ENCODE measurements at regions not wholly inside any gene's neighbourhood (a gene's known extent, or its start where the extent isn't known, plus 50 kb on each side); places are given as distances from the start of the nearest gene placed in this dataset.

DNA sequence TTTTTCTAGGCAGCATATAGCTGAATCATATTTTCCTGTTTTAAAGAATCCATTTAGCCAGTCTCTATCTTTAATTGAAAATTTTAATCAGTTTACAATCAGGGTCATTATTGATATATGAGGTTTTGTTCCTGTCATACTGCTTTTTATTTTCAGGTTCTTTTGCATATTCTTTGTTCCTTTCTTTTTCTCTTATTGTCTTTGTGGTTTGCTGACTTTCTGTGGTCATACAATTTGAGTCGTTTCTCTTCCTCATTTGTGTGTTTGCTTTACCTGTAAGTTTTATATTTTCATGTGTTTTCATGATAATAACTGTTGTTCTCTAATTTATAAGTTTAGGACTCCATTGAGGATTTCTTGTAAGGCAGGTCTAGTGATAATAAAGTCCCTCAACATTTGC is 812.6 kb downstream of the DACH1 start:
- intact Hi-C loops (cut with micrococcal nuclease), result no loop called here
- H3K4me1 Mint-ChIP-seq, result no peaks in the 10 kb centered on the region
- ChIA-PET POLR2A (no interaction called here), CTCF (no interaction called here)
- no peaks in the 10 kb centered on the region for H3K36me3 ChIP-seq (ENCODE audit: control insufficient read depth in 2 of 3, insufficient read depth in 3 of 3, low read length in 3 of 3)
- no peaks in the 10 kb centered on the region for H3K27me3 ChIP-seq (ENCODE audit: control insufficient read depth in 2 of 2, insufficient read depth in 2 of 2, low read length in 2 of 2)
- H3K27ac Mint-ChIP-seq, result no peak overlapping the region
- DNase-seq (no peak), ATAC-seq (no peak)
- H3K4me1 ChIP-seq (ENCODE audit: control insufficient read depth in 2 of 2, insufficient read depth in 2 of 2, low read length in 2 of 2), result no peaks in the 10 kb centered on the region
- H3K9me3 ChIP-seq (ENCODE audit: control insufficient read depth in 2 of 3, low read length in 3 of 3), result peaks cover 0 to 4% (median 0%) of the 10 kb centered on the region in 3 experiments
- no peak overlapping the region for H3K4me3 ChIP-seq (ENCODE audit: low read length)
- no peak overlapping the region for H3K4me3 Mint-ChIP-seq
- no peak overlapping the region for H3K27ac ChIP-seq (ENCODE audit: low read depth, low read length)
- peaks cover 0 to 14% (median 2%) of the 10 kb centered on the region in 11 donors for H3K9me3 Mint-ChIP-seq
- H3K36me3 Mint-ChIP-seq, result no peaks in the 10 kb centered on the region
- no peaks in the 10 kb centered on the region for H3K27me3 Mint-ChIP-seq

DNA sequence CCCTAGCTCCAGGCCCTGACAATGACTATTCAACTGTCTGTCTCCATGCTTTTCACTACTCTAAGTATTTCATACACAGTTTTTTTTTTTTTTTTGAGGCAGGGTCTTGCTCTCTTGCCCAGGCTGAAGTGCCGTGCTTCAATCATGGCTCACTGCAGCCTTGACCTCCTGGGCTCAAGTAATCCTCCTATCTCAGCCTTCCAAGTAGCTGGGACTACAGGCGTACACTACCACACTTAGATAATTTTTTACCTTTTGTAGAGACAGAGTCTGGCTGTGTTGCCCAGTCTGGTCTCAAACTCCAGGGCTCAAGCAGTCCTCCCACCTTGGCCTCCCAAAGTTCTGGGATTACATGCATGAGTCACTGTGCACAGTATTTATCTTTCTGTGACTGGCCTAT is 815.4 kb downstream of the DACH1 start:
- Mint-ChIP-seq H3K27ac (no peak overlapping the region), H3K4me1 (no peaks in the 10 kb centered on the region), H3K27me3 (no peaks in the 10 kb centered on the region), H3K4me3 (no peak overlapping the region), H3K9me3 (peaks cover 0 to 14% (median 0%) of the 10 kb centered on the region in 11 donors), H3K36me3 (no peaks in the 10 kb centered on the region)
- peaks cover 0 to 4% (median 0%) of the 10 kb centered on the region in 3 experiments for H3K9me3 ChIP-seq (ENCODE audit: control insufficient read depth in 2 of 3, low read length in 3 of 3)
- CTCF ChIA-PET, result no interaction called here
- ATAC-seq (no peak), DNase-seq (no peak)
- intact Hi-C loops (cut with micrococcal nuclease), result no loop called here
- H3K36me3 ChIP-seq (ENCODE audit: control insufficient read depth in 2 of 3, insufficient read depth in 3 of 3, low read length in 3 of 3), result no peaks in the 10 kb centered on the region
- no peaks in the 10 kb centered on the region for H3K27me3 ChIP-seq (ENCODE audit: control insufficient read depth in 2 of 2, insufficient read depth in 2 of 2, low read length in 2 of 2)
- H3K27ac ChIP-seq (ENCODE audit: low read depth, low read length), result no peak overlapping the region
- POLR2A ChIA-PET, result no interaction called here
- H3K4me1 ChIP-seq (ENCODE audit: control insufficient read depth in 2 of 2, insufficient read depth in 2 of 2, low read length in 2 of 2), result no peaks in the 10 kb centered on the region
- no peak overlapping the region for H3K4me3 ChIP-seq (ENCODE audit: low read length)

DNA sequence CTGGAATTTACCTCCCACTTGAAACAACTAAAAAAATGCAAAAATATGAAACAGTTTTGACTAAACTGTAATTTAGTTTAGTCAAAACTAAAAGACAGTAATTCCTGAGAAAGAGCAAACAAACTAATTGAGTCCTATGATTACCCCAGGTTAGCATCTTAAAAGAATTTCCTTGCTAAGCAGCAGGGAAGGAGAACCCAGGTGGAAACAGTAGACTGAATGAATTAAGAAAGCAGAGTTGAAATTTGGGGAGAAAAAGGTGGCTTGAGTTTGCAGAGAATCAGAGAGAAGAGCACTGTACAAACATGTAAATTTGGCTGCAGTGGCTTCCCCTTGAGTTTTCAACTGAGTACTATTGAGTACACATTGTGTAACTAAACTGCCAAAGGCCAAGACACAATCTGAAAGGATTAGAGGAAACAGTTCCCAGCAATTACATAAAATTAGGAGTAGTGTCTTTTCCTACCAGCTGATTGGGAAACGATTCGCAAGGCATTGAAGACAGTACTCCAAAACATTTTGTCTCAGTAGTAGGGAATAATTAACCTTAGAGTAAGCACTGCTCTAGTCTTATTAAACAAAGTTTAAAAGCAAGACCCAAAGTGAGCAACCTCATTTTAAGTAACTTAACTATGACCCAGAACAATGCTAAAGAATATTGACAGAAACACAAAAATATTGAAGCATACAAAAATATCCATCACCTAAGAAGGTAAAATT is 820.5 kb downstream of the DACH1 start:
- no peaks in the 10 kb centered on the region for H3K36me3 ChIP-seq (ENCODE audit: control insufficient read depth in 2 of 3, insufficient read depth in 3 of 3, low read length in 3 of 3)
- no peaks in the 10 kb centered on the region for H3K4me1 Mint-ChIP-seq
- DNase-seq (no peak), ATAC-seq (no peak)
- H3K27ac ChIP-seq (ENCODE audit: low read depth, low read length), result no peak overlapping the region
- H3K4me1 ChIP-seq (ENCODE audit: control insufficient read depth in 2 of 2, insufficient read depth in 2 of 2, low read length in 2 of 2), result no peaks in the 10 kb centered on the region
- peaks cover 0 to 6% (median 0%) of the 10 kb centered on the region in 11 donors for H3K9me3 Mint-ChIP-seq
- intact Hi-C loops (cut with micrococcal nuclease), result no loop called here
- H3K27me3 Mint-ChIP-seq, result no peaks in the 10 kb centered on the region
- no peaks in the 10 kb centered on the region for H3K9me3 ChIP-seq (ENCODE audit: control insufficient read depth in 2 of 3, low read length in 3 of 3)
- CTCF ChIA-PET, result no interaction called here
- no peaks in the 10 kb centered on the region for H3K27me3 ChIP-seq (ENCODE audit: control insufficient read depth in 2 of 2, insufficient read depth in 2 of 2, low read length in 2 of 2)
- no peak overlapping the region for H3K4me3 ChIP-seq (ENCODE audit: low read length)
- no peak overlapping the region for H3K27ac Mint-ChIP-seq
- H3K4me3 Mint-ChIP-seq, result no peak overlapping the region
- POLR2A ChIA-PET, result no interaction called here
- no peaks in the 10 kb centered on the region for H3K36me3 Mint-ChIP-seq

DNA sequence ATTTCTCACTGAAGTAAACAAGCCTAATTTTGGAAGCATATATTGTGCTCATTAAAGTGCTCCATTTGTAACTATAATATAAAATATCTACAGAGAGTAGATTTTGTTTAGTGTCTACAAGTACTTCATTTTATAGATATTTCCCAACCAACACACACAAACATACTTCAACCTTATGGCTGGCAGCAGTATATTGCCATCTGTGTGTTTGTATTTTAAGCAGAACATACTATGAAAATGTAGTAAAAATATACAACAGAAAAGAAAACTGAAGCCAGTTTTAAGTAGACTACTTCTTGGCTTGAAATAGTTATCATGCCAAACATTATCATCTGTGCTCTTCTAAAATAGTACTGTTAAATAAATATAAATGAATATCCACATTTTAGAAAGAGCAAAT is 821.9 kb downstream of the DACH1 start:
- H3K36me3 ChIP-seq (ENCODE audit: control insufficient read depth in 2 of 3, insufficient read depth in 3 of 3, low read length in 3 of 3), result no peaks in the 10 kb centered on the region
- Mint-ChIP-seq H3K4me1 (no peaks in the 10 kb centered on the region), H3K27ac (no peak overlapping the region), H3K4me3 (no peak overlapping the region), H3K27me3 (no peaks in the 10 kb centered on the region), H3K9me3 (peaks cover 0 to 6% (median 0%) of the 10 kb centered on the region in 11 donors), H3K36me3 (no peaks in the 10 kb centered on the region)
- intact Hi-C loops (cut with micrococcal nuclease), result no loop called here
- ChIA-PET CTCF (no interaction called here), POLR2A (no interaction called here)
- no peaks in the 10 kb centered on the region for H3K9me3 ChIP-seq (ENCODE audit: control insufficient read depth in 2 of 3, low read length in 3 of 3)
- ATAC-seq (no peak), DNase-seq (no peak)
- no peaks in the 10 kb centered on the region for H3K4me1 ChIP-seq (ENCODE audit: control insufficient read depth in 2 of 2, insufficient read depth in 2 of 2, low read length in 2 of 2)
- H3K4me3 ChIP-seq (ENCODE audit: low read length), result no peak overlapping the region
- H3K27me3 ChIP-seq (ENCODE audit: control insufficient read depth in 2 of 2, insufficient read depth in 2 of 2, low read length in 2 of 2), result no peaks in the 10 kb centered on the region
- no peak overlapping the region for H3K27ac ChIP-seq (ENCODE audit: low read depth, low read length)

DNA sequence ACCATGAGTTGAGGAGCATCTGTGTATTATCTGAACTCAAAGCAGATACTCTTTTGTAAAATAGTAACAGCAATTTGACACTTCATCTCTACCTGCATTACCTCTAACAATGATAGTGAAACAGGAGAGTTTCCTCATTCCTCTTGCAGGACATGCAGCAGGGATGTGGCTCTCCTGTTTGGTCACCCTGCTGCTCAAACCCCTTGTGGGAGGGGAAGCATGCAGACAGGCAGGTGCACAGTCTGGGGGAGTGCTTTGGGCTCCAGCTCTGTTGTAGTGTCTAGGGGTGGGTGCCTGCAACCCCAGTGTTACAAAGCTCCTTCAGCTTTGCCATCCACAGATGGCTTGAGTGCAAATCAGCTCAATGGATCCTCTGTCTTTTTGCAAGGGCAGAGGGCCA is 827.6 kb downstream of the DACH1 start:
- no peak overlapping the region for H3K4me3 ChIP-seq (ENCODE audit: low read length)
- Mint-ChIP-seq H3K9me3 (peaks cover 0 to 14% (median 0%) of the 10 kb centered on the region in 11 donors), H3K27me3 (no peaks in the 10 kb centered on the region), H3K36me3 (no peaks in the 10 kb centered on the region), H3K4me3 (no peak overlapping the region), H3K27ac (no peak overlapping the region), H3K4me1 (no peaks in the 10 kb centered on the region)
- H3K36me3 ChIP-seq (ENCODE audit: control insufficient read depth in 2 of 3, insufficient read depth in 3 of 3, low read length in 3 of 3), result no peaks in the 10 kb centered on the region
- intact Hi-C loops (cut with micrococcal nuclease), result no loop called here
- H3K27me3 ChIP-seq (ENCODE audit: control insufficient read depth in 2 of 2, insufficient read depth in 2 of 2, low read length in 2 of 2), result no peaks in the 10 kb centered on the region
- no peak for ATAC-seq
- H3K4me1 ChIP-seq (ENCODE audit: control insufficient read depth in 2 of 2, insufficient read depth in 2 of 2, low read length in 2 of 2), result no peaks in the 10 kb centered on the region
- ChIA-PET CTCF (no interaction called here), POLR2A (no interaction called here)
- H3K27ac ChIP-seq (ENCODE audit: low read depth, low read length), result no peak overlapping the region
- no peaks in the 10 kb centered on the region for H3K9me3 ChIP-seq (ENCODE audit: control insufficient read depth in 2 of 3, low read length in 3 of 3)
- no peak for DNase-seq

DNA sequence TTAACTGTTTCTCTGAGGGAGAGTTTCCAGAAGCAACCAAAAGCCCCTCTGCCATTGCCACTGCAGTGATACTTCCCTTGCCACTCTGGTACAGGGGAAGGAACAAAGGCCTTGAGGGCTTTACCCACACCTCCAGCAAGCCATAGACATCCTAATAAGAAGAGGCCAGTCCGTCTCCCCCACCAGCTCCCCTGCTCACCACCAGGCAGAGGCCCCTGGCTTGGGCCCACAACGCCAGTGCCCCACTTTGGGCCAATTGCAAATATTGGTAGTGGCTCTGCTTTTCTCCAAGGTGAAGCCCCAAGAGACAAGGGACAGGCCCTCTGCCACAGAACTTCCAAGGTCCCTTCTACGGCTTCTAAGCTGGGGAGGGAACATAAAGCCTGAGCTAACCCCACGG is 833.0 kb downstream of the DACH1 start:
- no peak overlapping the region for H3K27ac Mint-ChIP-seq
- ATAC-seq (no peak), DNase-seq (no peak)
- H3K36me3 ChIP-seq (ENCODE audit: control insufficient read depth in 2 of 3, insufficient read depth in 3 of 3, low read length in 3 of 3), result no peaks in the 10 kb centered on the region
- H3K4me3 ChIP-seq (ENCODE audit: low read length), result no peak overlapping the region
- H3K4me1 Mint-ChIP-seq, result no peaks in the 10 kb centered on the region
- H3K9me3 ChIP-seq (ENCODE audit: control insufficient read depth in 2 of 3, low read length in 3 of 3), result no peaks in the 10 kb centered on the region
- CTCF ChIA-PET, result no interaction called here
- POLR2A ChIA-PET, result no interaction called here
- peaks cover 0 to 21% (median 3%) of the 10 kb centered on the region in 11 donors for H3K9me3 Mint-ChIP-seq
- no peaks in the 10 kb centered on the region for H3K4me1 ChIP-seq (ENCODE audit: control insufficient read depth in 2 of 2, insufficient read depth in 2 of 2, low read length in 2 of 2)
- no peaks in the 10 kb centered on the region for H3K36me3 Mint-ChIP-seq
- H3K27me3 Mint-ChIP-seq, result no peaks in the 10 kb centered on the region
- H3K27me3 ChIP-seq (ENCODE audit: control insufficient read depth in 2 of 2, insufficient read depth in 2 of 2, low read length in 2 of 2), result no peaks in the 10 kb centered on the region
- intact Hi-C loops (cut with micrococcal nuclease), result no loop called here
- no peak overlapping the region for H3K4me3 Mint-ChIP-seq
- no peak overlapping the region for H3K27ac ChIP-seq (ENCODE audit: low read depth, low read length)

DNA sequence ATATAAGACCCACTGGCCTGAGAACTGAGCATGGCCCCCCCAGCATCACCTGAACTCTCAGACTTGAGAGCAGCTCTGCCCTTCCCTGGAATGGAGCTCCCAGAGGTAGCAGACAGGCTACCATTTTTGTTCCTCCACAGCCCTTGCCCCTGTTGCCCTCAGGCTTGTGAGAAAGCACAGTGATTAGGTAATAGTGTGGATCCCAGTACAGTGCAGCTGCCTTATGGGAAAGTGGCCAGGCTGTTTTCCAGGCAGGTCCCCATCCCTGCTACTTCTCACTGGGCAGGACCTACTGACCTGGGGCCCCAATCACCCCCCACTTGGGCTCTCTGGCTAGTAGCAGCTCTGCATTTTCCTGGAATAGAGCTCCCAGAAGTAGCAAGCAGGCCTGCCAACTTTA is 834.0 kb downstream of the DACH1 start:
- intact Hi-C loops (cut with micrococcal nuclease), result no loop called here
- DNase-seq (no peak), ATAC-seq (no peak)
- Histone ChIP-seq H3K36me3 (ENCODE audit: control insufficient read depth in 2 of 3, insufficient read depth in 3 of 3, low read length in 3 of 3) (no peaks in the 10 kb centered on the region), H3K9me3 (ENCODE audit: control insufficient read depth in 2 of 3, low read length in 3 of 3) (no peaks in the 10 kb centered on the region), H3K4me1 (ENCODE audit: control insufficient read depth in 2 of 2, insufficient read depth in 2 of 2, low read length in 2 of 2) (no peaks in the 10 kb centered on the region), H3K27ac (ENCODE audit: low read depth, low read length) (no peak overlapping the region), H3K27me3 (ENCODE audit: control insufficient read depth in 2 of 2, insufficient read depth in 2 of 2, low read length in 2 of 2) (no peaks in the 10 kb centered on the region), H3K4me3 (ENCODE audit: low read length) (no peak overlapping the region)
- no peaks in the 10 kb centered on the region for H3K4me1 Mint-ChIP-seq
- no peaks in the 10 kb centered on the region for H3K27me3 Mint-ChIP-seq
- ChIA-PET CTCF (no interaction called here), POLR2A (no interaction called here)
- peaks cover 4 to 23% (median 6%) of the 10 kb centered on the region in 11 donors for H3K9me3 Mint-ChIP-seq
- H3K4me3 Mint-ChIP-seq, result no peak overlapping the region
- no peak overlapping the region for H3K27ac Mint-ChIP-seq
- no peaks in the 10 kb centered on the region for H3K36me3 Mint-ChIP-seq

Data from naive thymus-derived CD4-positive, alpha-beta T cell (primary cell).